Activated CD4-positive, alpha-beta T cell treated with anti-CD3 and anti-CD28 coated beads, Interleukin-2, amount 50 U/mL, for 1 hour (primary cell): ENCODE measurements at regions not wholly inside any gene's neighbourhood (a gene's known extent, or its start where the extent isn't known, plus 50 kb on each side); places are given as distances from the start of the nearest gene placed in this dataset.

ENCODE experiments used
- DNase-seq: peaks from one replicate; pipeline ENCODE4 v3.0.0-alpha.2; 2020

DNA sequence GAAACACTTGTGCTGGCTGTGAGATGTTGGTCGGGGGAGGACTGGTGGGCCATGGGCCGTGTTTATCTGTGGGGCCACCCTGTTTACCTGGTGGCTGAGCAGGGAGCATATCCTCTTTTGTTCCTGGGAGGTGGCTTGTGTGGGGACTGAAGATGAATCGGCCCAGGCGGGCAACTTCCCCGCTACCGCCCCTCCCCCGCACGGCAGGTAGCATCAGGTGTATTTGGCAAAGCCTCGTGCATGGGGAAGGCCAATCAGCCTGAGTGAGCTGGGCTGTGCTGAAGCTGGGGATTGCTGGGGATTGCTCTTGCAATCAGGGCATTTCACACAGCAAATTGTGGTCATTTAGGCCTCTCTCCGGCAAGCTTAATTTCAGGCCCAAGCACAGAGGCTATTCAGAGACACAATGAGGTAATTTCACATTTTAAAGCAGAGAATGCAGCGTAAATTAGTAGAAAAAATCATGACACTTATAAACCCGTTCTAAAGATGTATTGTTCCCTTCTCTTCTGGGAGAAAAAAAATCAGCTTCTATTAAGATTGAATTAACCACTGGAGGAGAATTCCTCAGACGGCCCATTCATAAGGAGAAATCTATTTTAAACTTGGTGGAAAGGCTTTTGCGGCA lies 197.7 kb upstream of the POU3F1 start:
- no peak for DNase-seq

DNA sequence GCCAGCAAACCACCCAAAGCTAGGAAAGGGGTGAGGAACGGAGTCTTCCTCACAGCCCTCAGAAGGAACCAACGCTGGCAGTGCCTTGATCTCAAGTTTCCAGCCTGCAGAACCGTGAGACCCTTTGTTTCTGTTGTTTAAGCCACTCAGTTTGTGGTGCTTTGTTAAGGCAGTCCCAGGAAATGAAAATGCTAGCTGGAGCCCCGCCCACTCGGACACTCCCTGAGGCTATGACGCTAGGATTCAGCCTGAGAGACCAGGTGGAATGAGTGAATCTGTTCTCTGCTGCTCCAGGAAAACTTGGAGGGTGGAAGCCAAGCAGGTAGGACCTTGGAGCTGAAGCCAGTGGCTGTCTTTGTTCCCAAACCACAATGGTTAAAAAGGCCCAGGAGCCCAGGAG lies 196.5 kb upstream of the POU3F1 start:
- DNase-seq: no peak

DNA sequence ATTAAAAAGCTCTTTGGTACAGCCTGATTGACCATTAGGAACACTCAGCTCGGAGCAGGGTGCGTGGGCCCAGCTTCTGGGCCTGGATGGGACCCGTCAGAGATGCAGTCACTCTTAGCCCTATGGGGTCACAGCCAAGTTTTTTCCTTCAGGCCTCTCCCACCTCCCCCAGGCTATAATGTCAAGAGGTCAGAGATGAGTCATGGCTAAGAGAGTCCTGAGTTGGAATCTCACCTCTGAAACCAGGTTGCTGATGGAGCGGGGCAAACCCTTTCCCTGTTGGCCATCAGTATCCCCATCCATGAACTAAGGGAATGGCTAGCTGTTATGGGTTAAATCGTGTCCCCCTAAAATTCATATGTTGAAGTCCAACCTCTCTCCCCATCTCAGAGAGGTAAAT lies 195.9 kb upstream of the POU3F1 start:
- DNase-seq: no peak

DNA sequence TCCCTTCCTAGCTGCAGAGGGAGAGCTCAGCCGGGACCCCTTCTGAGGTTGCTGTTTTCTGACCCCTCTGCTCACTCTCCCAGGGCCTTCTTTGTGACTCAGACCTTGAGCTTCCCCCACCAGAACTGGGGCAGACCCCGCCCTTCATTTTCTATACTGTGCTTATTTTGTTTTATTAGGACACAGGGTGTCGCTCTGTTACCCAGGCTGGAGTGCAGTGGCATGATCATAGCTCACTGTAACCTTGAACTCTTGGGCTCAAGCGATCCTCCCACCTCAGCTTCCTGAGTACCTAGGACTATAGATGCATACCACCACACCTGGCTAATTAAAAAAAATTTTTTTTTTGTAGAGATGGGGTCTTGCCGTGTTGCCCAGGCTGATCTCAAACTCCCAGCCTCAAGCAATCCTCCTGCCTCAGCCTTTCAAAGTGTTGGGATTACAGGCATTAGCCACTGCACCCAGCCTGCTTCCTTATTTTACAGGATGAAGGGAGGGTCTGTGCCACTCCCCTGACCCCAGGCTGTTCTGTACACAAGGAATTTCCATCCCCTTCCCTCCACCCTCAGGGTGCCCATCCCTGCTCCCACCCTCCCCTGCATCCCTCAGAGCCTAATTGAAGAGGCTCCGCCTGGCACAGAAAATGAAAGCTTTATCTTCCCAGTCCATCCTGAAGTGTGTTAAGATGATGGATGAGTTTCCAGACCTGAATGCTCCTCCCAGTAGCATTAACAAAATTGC lies 195.2 kb upstream of the POU3F1 start:
- no peak for DNase-seq

DNA sequence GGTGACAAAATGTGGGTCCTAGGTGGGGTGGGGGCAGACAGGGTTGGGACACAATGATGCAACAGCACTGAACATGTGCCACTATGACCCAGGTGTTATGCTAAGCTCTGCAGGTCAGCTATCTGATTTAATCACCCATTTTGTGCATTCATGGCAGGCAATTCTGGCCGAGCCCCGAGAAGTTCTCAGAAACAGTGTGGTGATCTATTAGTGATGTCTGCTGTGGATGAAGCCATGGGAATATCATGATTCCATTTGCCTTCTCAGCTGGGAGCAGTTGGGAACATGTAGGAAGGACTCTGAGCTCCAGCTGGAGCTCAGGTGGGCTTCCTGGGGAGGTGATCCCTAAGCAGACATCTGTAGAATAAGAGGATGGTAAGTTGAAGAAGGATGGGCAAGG lies 194.0 kb upstream of the POU3F1 start:
- DNase-seq: no peak

DNA sequence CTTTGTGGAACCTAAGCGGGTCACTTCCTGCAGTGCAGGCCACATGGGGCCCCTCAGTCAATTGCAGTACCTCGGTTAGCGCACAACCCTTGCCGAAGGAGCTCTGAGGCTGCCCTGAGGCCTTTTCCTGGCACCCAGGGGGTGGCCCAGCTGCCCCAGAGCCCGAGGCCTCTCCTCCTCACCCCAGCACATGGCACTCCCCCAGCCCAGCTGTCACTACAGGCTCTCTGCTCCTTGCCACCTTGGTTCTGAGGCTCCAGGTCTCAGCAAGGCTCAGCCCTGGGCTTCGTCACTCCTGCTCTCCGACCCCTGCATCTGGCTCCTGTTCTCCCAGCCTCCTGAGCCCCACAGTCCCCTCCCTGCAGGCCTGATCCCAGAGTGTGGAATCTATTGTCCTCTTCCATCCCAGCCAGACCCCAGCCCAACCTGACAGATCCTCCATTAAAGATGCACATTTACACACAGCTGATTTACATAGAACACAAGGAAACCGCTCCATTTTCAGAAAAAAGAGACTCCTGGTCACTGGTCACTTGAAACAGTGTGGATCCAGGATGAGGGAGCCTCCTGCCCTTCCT lies 192.8 kb upstream of the POU3F1 start:
- DNase-seq: no peak

DNA sequence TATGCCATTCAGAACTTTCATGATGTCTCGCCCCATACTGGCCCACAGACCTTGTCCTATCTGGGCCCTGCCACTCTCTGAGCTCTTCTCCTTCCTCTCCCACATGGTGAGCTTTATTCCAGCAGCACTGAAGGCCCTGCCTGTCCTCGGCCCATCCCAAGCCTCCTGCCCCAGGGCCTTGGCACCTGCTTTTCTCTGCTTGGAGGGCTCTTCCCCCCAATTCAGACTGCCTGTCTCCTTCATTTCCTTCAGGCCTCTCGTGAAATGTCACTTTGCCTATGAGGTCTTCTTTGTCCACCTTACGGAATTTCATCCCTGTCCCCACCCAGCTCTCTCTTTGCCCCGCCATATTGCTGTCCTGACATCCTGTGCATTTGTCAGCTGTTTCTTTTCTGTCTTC lies 191.7 kb upstream of the POU3F1 start:
- no peak for DNase-seq

DNA sequence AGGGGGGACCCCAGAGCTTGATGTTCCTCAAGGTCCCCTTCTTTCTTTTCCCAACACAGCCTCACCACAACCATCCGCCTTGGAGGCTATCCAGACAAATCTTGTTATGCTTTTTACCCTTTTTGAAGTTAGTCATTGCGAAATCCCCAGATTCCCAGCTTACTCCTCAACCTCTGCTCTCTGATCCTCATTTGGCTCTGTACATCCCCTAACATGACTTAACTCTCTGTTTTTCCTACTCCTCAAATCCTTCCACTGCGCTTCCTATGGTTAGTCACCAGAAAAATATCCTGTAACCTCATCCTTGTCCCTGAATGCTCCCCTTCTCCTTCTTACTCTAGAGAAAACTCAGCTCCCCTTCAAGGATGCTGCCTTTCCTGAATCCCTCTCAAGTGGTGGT lies 189.1 kb upstream of the POU3F1 start:
- no peak for DNase-seq

DNA sequence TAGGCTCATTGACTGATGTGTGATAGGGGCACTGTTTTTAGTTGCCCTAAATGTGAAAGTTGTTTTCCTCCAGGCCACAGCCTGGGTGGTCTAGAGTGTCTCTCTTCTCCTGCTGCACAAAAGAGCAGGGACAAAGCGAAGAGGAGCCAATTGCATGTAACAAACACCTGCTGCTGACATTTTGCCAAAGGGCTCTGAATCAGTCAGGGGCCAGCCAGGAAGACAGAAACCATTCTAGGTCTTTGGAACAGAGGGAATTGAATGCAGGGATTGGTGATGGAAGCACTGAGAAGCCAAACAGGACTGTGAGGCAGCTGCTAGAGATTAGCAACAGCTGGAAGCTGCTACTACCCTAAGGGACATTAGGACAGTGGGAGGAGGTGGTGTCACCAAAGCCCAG lies 185.3 kb upstream of the POU3F1 start:
- no peak for DNase-seq

DNA sequence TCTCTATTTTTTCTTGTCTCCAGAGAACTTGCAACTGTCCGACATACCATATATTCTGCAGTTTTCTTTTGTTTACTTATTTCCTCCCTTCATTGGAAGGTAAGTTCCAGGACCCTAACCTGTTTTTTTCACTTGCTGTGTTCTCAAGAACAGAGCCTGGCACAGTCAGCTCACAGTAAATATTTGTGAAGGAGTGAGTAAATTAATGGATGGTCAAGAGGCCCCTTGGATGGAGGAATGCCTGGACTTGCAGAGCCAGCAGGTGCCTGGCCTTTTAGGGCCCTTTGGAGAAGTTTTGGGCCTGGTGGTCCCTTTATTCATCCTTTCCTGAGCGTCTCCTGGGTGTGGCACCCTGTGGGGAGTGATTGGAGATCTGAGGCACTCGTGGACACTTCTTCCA lies 182.1 kb upstream of the POU3F1 start:
- no peak for DNase-seq

DNA sequence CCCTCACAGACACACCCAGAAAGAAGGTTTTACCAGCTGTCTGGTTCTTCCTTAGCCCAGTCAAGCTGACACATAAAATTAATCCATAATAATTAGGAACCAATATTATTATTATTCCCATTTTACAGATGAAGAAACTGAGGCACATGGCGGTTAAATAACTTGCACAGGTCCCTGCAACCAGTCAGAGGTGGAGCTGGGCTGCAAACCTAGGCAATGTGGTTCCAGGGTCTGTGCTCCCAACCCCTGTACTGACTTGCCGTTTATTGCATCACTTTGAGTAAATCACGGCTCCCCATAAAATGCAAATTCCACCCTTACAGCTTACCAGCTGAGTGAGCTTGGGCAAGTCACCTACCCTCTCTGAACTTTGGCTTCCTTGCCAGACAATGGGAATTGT lies 179.2 kb upstream of the POU3F1 start:
- no peak for DNase-seq

DNA sequence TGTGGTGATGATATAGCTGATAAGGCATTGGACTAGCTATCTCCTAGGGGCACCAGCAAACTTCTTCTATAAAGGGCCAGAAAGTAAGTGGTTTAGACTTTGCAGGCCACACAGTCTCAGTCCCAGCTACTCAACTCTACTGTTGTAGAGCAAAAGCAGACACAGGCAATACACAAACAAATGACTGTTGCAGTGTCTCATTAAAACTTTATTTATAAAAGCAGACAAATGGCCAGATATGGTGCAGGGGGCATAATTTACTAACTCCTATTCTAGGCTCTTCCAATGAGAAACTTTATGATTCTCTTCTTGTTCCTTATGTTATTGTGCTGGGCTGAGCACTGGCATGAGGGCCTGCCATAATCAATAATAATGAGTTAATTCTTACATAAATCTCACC lies 176.8 kb upstream of the POU3F1 start:
- DNase-seq: no peak

DNA sequence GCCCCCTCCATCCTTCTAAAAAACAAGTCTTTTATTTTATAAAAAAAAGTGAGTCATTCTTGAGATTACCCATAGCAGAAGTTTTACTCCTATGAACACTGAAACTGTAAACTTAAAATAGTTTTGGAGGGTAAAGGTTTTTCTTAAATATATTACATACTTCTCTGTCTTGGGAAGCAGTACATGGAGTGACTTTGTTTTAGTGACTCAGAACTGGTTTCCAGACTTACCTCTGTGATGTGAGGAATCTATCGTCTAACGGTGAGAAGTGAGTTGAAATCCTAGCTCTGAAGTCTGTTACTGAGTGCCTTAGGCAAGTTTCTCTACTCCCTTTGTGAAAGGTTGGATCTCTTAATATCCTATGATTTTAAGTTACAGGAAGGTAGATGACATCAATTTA lies 176.3 kb upstream of the POU3F1 start:
- no peak for DNase-seq

DNA sequence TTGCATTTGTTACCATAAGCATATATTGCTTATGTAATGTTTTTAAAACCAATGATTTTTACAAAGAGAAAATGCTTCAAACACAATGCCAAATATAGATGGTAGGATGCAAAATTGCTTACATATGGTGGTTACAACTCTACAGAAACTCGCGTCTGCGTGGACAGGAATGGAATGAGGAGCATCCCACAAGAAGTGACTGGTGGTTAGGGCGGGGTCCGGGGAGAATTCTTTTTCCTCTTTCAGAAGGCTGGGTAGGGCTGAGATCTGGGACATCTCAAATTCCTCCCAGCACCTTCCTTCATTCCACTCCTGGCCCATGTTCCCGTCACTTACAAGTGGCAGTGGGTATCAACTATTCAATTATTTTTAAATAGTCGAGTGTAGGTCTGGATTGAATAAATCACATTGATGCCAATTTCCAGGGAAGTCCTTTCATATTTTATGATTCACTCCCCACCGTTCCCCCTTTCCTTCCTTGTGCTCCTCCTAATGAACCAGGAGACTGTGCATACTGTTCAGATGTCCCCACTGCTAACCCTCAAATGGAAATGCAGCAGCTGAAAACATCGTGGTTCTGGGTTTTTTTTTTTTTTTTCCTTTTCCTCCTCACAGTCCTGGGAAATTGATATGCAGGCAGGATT lies 174.5 kb upstream of the POU3F1 start:
- no peak for DNase-seq

DNA sequence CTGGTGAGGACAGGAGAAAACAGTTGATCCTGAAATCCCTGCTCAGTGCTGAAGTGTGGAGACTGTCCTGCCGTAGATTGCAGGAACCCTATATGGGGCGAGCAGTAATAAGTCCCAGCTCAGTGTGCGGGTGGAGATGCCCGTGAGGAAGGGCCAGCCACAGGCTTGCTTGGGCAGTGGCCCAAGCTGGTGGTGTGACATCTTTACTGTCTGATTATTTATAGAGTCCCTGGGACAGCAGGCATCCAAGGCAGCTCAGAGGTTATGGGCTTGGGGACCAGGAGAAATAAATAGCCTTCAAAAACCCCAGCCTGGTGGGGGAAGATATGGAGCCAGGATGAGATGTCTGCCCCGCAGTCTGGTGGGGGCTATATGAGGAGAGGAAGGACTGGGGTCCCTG lies 170.7 kb upstream of the POU3F1 start:
- DNase-seq: no peak

DNA sequence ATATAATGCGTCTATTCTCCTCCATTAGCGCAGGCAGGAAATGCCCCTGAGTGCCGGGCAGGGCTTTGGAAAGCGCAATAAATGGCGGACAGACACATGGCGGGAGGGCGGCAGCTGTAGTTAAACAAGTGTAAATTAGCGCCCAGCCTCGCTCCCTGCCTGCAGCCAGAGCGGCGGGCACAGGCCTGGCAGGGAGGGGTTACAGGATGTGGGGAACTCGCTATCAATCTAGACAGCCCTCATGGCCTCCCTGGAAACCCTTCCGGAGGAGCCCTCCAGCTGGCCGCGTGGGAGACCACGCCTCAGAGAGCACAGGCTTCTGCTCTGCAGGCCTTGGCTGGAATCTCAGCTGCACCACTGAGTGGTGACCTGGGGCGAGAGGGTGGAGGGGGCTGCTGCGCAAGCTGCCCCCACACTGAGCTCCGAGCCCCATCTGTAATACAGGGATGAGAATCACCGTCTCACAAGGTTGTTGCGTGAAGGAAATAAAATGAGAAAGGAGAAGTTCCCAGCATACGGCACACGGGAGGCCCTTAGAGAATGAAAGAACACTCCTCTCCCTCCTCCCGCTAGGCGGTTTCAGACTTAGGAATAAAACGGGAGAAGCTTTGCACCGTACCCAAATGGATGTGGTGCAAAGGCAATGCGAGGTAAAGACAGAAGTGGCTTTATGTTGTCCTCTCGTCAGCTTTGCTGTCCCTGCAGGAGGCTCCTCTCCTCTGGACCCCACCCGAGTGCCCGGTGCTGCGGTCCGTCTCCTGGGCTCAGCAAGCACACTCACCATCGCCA lies 167.2 kb upstream of the POU3F1 start:
- DNase-seq: no peak

DNA sequence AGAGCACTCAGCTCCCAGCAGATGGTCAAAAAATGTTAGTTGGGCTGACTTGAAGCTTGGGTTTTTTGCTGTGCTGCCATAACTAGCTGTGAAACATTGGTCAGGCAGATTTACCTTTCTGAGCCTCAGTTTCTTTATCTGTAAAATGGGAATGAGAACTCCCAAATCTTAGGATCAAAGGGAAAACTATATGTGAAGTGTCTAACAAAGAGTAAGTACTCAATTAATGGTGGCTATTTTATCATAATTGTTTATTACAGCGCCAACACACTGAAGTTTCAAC lies 164.2 kb upstream of the POU3F1 start:
- no peak for DNase-seq

DNA sequence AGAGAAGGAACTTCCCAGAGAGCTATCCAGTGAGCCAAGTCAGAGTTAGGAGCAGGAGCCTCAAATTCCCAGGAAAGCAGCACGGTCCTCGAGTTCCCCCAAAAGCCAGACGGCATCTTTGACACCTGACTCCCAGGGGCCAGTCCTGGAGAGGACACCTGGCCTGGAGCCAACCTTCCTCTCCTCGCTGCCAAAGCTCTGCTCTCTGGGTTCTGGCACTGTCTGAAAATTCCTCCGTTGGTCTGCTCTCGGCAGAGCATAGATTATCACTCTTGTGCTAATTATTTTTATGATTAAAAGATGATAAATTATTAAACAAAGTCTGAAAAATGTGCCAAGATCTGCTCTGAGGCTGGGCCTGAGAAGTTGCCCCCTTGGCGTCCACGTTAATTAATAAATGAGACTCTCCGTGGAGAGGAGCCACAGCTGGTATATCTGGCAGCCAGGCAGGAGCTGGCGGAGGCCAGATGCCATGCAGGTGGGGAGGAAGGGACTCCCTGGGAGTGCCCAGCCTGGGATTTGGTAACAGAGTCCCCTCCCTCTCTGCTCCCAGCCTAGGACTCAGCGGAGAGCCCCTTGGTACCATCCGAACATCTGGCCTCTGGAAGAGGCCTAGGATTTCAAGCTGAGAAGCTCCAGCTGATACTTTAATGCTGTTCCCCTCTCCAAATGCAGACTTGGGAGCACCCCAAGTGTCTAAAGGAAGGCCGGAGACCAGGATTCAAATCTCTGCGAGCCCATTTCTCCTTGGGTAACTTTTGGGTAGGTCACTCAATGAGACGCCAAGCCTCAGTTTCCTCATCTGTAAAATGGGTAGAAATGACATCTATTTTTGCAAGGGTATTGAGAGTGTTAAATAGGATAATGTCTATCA lies 163.7 kb upstream of the POU3F1 start:
- DNase-seq: no peak

DNA sequence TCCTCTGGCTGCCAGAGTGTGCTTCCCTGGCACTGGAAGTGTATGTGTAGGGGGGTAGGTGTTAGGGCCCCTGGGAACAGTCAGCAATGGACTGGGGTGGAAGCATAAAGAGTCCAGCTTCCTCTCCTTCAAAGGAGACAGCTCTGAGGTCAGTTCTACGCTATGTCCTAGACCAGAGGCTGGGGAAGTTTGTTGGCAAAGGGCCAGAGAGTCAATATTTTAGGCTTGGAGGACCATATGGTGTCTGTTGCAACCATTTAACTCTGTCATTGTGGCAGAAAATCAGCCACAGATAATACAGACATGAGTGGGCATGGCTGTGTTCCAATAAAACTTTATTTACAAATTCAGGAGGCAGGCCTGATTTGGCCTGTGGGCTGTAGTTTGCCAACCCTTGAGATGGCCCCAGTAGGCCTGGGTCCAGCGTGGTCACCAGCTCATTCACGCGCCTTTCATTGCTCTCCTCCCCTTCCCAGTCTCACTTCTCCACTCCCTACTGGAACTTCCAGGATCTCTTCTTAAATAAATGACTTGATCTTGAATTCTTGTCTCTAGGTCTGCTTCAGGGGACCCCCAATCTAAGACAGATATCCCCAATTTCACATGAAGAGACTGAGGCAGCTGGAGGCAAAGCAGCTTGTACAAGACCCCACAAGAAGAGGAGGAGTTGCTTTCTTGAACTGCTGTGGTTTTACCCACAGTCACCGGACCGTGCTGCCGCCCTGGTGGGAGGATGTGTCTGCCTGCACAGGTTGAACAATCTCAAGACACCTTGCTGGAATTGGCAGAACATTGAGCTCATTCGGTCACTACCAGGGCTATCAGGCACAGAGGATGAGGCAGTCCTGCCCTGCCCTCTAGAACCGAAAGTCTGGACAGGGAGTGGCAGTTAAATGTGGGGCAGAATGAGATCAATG lies 162.4 kb upstream of the POU3F1 start:
- DNase-seq: no peak

DNA sequence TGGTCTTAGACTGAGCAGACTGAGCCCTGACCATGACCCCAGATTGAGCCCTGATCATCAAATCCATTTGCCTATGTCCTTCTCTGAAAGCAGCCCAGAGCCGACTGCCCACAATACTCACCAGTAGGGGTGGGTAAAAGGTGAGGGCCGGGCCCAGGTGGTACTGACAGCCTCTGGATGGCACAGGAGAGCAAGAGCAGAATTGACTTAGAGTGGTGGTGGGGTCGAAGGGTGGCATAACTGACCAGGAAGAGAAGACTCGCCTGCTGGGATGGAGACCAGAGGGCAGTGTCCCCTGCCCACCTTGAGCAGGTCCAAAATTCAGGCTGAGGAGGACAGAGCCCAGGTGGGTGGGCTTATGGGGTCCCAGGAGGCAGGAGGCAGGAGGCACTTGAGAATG lies 161.3 kb upstream of the POU3F1 start:
- no peak for DNase-seq

DNA sequence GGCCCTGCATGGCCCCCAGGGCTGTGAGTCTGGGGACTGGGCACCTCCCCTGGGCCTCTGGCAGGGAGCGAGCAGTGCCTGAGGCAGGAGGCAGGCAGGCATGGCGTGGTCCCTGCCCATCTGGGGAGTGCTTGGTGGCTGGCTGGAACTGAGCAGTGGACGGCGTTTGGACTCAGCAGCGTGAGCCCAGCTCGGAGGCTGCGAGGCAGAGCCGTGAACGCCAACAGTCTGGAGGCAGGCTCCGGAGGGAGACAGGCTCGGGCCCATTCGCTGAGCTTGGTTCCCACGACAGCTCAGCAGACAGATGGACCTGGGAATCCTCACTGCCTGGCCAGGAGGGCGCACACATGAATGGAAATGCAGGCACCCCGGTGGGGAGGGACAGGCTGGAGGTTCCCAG lies 160.7 kb upstream of the POU3F1 start:
- no peak for DNase-seq

DNA sequence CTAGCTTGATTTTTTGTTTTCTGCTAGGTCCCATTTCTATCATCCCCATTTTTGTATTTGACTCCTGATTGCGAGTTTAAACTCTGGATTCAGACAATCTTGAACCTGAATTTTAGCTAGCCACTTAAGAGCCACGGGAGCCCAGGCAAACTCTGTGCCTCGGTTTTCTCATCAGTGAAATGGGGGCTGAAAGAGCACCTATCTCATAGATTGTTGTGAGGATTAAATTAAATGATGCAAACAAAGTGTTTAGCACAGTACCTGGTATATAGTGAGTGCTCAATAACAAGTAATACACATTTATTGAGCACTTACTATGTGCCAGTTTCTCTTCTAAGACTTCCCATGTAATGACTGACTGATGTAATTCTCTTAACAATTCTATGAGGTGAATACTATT lies 158.1 kb upstream of the POU3F1 start:
- DNase-seq: no peak
